ENCODE measurements at regions not wholly inside any gene's neighbourhood (a gene's known extent, or its start where the extent isn't known, plus 50 kb on each side); places are given as distances from the start of the nearest gene placed in this dataset.

DNA sequence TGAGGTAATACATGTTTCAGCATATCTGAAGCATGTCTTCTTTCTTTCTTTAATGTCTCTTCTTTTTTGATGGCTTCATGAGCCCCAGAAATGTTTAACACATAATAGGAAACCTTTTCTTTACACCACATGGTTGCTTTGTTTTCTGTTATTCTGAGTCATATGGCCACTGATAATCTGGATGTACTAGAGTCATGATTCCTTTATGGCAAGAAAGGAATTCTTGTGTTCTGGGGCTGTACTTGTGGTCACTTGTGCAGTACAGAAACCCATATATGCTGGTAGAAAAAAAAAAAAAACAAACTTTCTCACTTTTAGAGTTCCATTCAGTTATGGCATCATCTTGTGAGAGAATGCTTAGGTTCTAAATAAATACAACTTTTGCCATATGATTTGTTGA, 1669.3 kb upstream of the CDH9 start:
- Histone ChIP-seq H3K79me1 (ENCODE audit: low read depth, low read length) (no peaks in the 10 kb centered on the region), H3K79me2 (ENCODE audit: control insufficient read depth in 1 of 2, insufficient read depth in 2 of 2, low read length in 2 of 2) (no peaks in the 10 kb centered on the region), H2BK15ac (ENCODE audit: low read length) (no peak overlapping the region), H2BK5ac (ENCODE audit: low read depth, low read length) (no peak overlapping the region), H2BK120ac (replicated peaks; ENCODE audit: low read depth, low read length) (no peak overlapping the region), H3K4me2 (ENCODE audit: insufficient read depth in 1 of 2, low read depth in 2 of 2, low read length in 2 of 2) (no peak overlapping the region), H3K14ac (ENCODE audit: insufficient read length) (no peak overlapping the region), H2BK12ac (ENCODE audit: low read depth, low read length) (no peak overlapping the region), H3K4me1 (replicated peaks in 1 of 4; ENCODE audit: control insufficient read depth in 3 of 4, insufficient read depth in 4 of 4, low read length in 3 of 4) (no peaks in the 10 kb centered on the region), H3K18ac (ENCODE audit: extremely low read depth, low read length) (no peak overlapping the region), H3K27me3 (replicated peaks in 1 of 4; ENCODE audit: control insufficient read depth in 3 of 4, extremely low read depth in 1 of 4, insufficient read depth in 3 of 4, low read length in 3 of 4) (no peaks in the 10 kb centered on the region), H4K8ac (ENCODE audit: extremely low read depth, insufficient read depth, low read length) (no peak overlapping the region), H3K27ac (ENCODE audit: low read depth, low read length) (no peak overlapping the region), H4K5ac (ENCODE audit: insufficient read length, low read depth, low read length) (no peak overlapping the region), H2AK5ac (ENCODE audit: low read depth, low read length) (no peak overlapping the region), H3K9me3 (ENCODE audit: insufficient read depth in 2 of 2, low read depth in 1 of 2, low read length in 1 of 2) (no peaks in the 10 kb centered on the region; a peak in 1 of 4 replicates), H3K36me3 (ENCODE audit: control insufficient read depth in 2 of 4, insufficient read depth in 4 of 4, low read length in 3 of 4) (no peaks in the 10 kb centered on the region), H3K23me2 (ENCODE audit: low read depth, low read length) (no peaks in the 10 kb centered on the region), H2AFZ (ENCODE audit: low read length) (no peak overlapping the region), H4K20me1 (replicated peaks in 1 of 2; ENCODE audit: control insufficient read depth in 1 of 2, insufficient read depth in 2 of 2, low read length in 2 of 2) (no peaks in the 10 kb centered on the region), H4K91ac (replicated peaks; ENCODE audit: insufficient read length, low read length) (no peak overlapping the region), H3K23ac (ENCODE audit: insufficient read length) (no peak overlapping the region), H3K4me3 (ENCODE audit: extremely low read depth in 1 of 4, insufficient read depth in 2 of 4, low read depth in 3 of 4, low read length in 4 of 4) (no peak overlapping the region), H2BK20ac (ENCODE audit: low read length) (no peak overlapping the region), H3K56ac (replicated peaks; ENCODE audit: insufficient read length, low read depth, low read length) (no peak overlapping the region), H3K4ac (replicated peaks; ENCODE audit: insufficient read length, low read depth, low read length) (no peak overlapping the region), H3K9ac (replicated peaks in 1 of 4; ENCODE audit: extremely low read depth in 1 of 4, low read depth in 3 of 4, low read length in 3 of 4) (no peak overlapping the region)
- ChIA-PET POLR2A (ENCODE audit: partially characterized antibody) (no interaction called here), CTCF (ENCODE audit: partially characterized antibody) (interaction anchor here (0.6 to 1.1 kb wide), 2 partner anchors 14 to 498 kb away, joined by 3 read pairs; no protein-coding TSS in a partner anchor)
- no peak for TF ChIP-seq SP2 (IDR thresholded peaks at IDR 0.05; ENCODE audit: low read length)
- no peak for TF ChIP-seq CTBP2 (IDR thresholded peaks at IDR 0.05; ENCODE audit: borderline replicate concordance, insufficient read depth, insufficient read length, low read length)
- TF ChIP-seq YY1 (IDR thresholded peaks at IDR 0.05; ENCODE audit: low read depth, low read length) = no peak
- TF ChIP-seq FOSL1 (IDR thresholded peaks at IDR 0.05; ENCODE audit: insufficient read depth, low read depth, low read length) = no peak
- TF ChIP-seq TAF7 (optimal IDR thresholded peaks at IDR 0.05; ENCODE audit: borderline replicate concordance, low read depth, low read length) = no peak
- TF ChIP-seq RFX5 (IDR thresholded peaks at IDR 0.05; ENCODE audit: borderline replicate concordance, low read depth, low read length) = no peak
- TF ChIP-seq, protein P1, sequence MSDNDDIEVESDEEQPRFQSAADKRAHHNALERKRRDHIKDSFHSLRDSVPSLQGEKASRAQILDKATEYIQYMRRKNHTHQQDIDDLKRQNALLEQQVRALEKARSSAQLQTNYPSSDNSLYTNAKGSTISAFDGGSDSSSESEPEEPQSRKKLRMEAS (IDR thresholded peaks at IDR 0.05) = no peak
- TF ChIP-seq CBX5 (IDR thresholded peaks at IDR 0.05; ENCODE audit: low read depth, low read length) = no peak
- TF ChIP-seq, protein P2, sequence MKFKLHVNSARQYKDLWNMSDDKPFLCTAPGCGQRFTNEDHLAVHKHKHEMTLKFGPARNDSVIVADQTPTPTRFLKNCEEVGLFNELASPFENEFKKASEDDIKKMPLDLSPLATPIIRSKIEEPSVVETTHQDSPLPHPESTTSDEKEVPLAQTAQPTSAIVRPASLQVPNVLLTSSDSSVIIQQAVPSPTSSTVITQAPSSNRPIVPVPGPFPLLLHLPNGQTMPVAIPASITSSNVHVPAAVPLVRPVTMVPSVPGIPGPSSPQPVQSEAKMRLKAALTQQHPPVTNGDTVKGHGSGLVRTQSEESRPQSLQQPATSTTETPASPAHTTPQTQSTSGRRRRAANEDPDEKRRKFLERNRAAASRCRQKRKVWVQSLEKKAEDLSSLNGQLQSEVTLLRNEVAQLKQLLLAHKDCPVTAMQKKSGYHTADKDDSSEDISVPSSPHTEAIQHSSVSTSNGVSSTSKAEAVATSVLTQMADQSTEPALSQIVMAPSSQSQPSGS (IDR thresholded peaks at IDR 0.05; ENCODE audit: low read length) = no peak
- TF ChIP-seq POLR2AphosphoS5 (IDR thresholded peaks at IDR 0.05; ENCODE audit: low read depth, low read length) = no peak
- no peak for TF ChIP-seq POLR2A (IDR thresholded peaks at IDR 0.05; ENCODE audit: control extremely low read depth in 1 of 2, low read depth in 2 of 2, low read length in 2 of 2)
- no peak for TF ChIP-seq BACH1 (IDR thresholded peaks at IDR 0.05; ENCODE audit: low read length)
- TF ChIP-seq GABPA (IDR thresholded peaks at IDR 0.05; ENCODE audit: borderline replicate concordance, insufficient read depth, low read length) = no peak
- FAIRE-seq (no peak), DNase-seq (ENCODE audit: low read depth in 1 of 2, low spot score in 2 of 2) (no peak)

All from H1 (cell line).